Neural progenitor cell (in vitro differentiated cells): ENCODE measurements at regions not wholly inside any gene's neighbourhood (a gene's known extent, or its start where the extent isn't known, plus 50 kb on each side); places are given as distances from the start of the nearest gene placed in this dataset.
A peak's percentile ranks its signal among the peaks of the same experiment; 100 is the strongest.

Experiments
- DNase-seq: peaks from one replicate; pipeline ENCODE4 v3.0.0-alpha.2; 2016; ENCODE audit warnings: low spot score
- H2AFZ ChIP-seq: fragments of 200-600 bp; sonication (generic); replicated peaks from 2 replicates; pipeline ENCODE4 v1.6.1; 2016; ENCODE audit warnings: antibody characterized with exemption
- H3F3A ChIP-seq: fragments of 200-600 bp; sonication (generic); 2 replicates; pipeline ENCODE4 v1.6.1; 2016; ENCODE audit warnings: antibody characterized with exemption, low read depth
- H3K27ac ChIP-seq: fragments of 200-600 bp; sonication (generic); 2 replicates; pipeline ENCODE4 v1.5.1; 2016; ENCODE audit warnings: mild to moderate bottlenecking
- H3K27me3 ChIP-seq: fragments of 200-600 bp; sonication (generic); 2 replicates; pipeline ENCODE4 v1.6.1; 2016; ENCODE audit warnings: mild to moderate bottlenecking, moderate library complexity
- H3K36me3 ChIP-seq: fragments of 200-600 bp; sonication (generic); 2 replicates; pipeline ENCODE4 v1.5.1; 2016
- H3K4me1 ChIP-seq: fragments of 200-600 bp; sonication (generic); 2 replicates; pipeline ENCODE4 v1.6.1; 2016; ENCODE audit warnings: mixed run types
- H3K4me2 ChIP-seq: fragments of 200-600 bp; sonication (generic); 2 replicates; pipeline ENCODE4 v1.6.1; 2016
- H3K4me3 ChIP-seq: fragments of 200-600 bp; sonication (generic); 2 replicates; pipeline ENCODE4 v1.5.1; 2016
- H3K79me2 ChIP-seq: fragments of 200-600 bp; sonication (generic); 2 replicates; pipeline ENCODE4 v1.6.1; 2016; ENCODE audit warnings: low read depth
- H3K9ac ChIP-seq: fragments of 200-600 bp; sonication (generic); 2 replicates; pipeline ENCODE4 v1.6.1; 2016
- H3K9me3 ChIP-seq: fragments of 200-600 bp; sonication (generic); 2 replicates; pipeline ENCODE4 v1.5.1; 2016; ENCODE audit warnings: low read depth
- H4K20me1 ChIP-seq: fragments of 200-600 bp; sonication (generic); 2 replicates; pipeline ENCODE4 v1.6.1; 2016; ENCODE audit warnings: low read depth
- H3K27ac Mint-ChIP-seq: 3 replicates; pipeline ENCODE4 v1.8.0; 2021; ENCODE audit warnings: mixed read lengths
- H3K27me3 Mint-ChIP-seq: 2 replicates; pipeline ENCODE4 v1.8.0; 2022; ENCODE audit warnings: low read depth, mild to moderate bottlenecking, inconsistent platforms, moderate library complexity, mixed read lengths; ENCODE audit not compliant: insufficient read depth
- H3K36me3 Mint-ChIP-seq: 3 replicates; pipeline ENCODE4 v1.8.0; 2021; ENCODE audit warnings: mixed read lengths
- H3K4me1 Mint-ChIP-seq: 3 replicates; pipeline ENCODE4 v1.8.0; 2021; ENCODE audit warnings: mixed read lengths
- H3K4me3 Mint-ChIP-seq: 3 replicates; pipeline ENCODE4 v1.8.0; 2021; ENCODE audit warnings: mild to moderate bottlenecking, moderate library complexity, mixed read lengths
- H3K9me3 Mint-ChIP-seq: 3 replicates; pipeline ENCODE4 v1.8.0; 2020; ENCODE audit warnings: mixed read lengths
- CTCF ChIP-seq: fragments of 200-600 bp; sonication (generic); IDR thresholded peaks from 2 replicates; pipeline ENCODE4 v1.5.1; 2017; ENCODE audit warnings: antibody characterized with exemption, mild to moderate bottlenecking
- EZH2 ChIP-seq: fragments of 200-600 bp; sonication (generic); IDR thresholded peaks from 2 replicates; pipeline ENCODE4 v1.6.1; 2017; ENCODE audit warnings: antibody characterized with exemption, mild to moderate bottlenecking, moderate library complexity
- EZH2phosphoT487 ChIP-seq: fragments of 200-600 bp; sonication (generic); IDR thresholded peaks from 2 replicates; pipeline ENCODE4 v1.6.1; 2017; ENCODE audit warnings: antibody characterized with exemption

DNA sequence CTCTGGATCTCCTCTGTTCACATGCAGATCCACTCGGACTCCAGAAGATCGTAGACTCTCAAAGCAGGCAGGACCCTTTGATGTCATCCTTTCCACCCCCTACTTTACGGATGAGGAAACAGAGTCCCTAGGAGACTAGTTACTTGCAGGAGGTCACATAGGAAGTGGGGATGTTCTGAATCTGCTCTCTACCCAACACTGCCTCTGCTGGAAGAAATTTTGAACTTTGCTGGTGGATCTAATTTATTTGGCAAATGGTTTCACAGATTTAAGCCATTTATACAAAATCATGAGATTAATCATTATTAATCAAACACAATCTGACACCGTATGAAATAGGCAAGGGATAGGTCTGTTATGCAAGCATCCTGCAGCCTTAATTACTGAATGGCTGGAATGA lies 55.0 kb upstream of the USP47 start:
- Mint-ChIP-seq H3K27ac (no peak overlapping the region), H3K36me3 (no peaks in the 10 kb centered on the region), H3K9me3 (peaks cover 2% of the 10 kb centered on the region), H3K4me1 (peaks cover 5% of the 10 kb centered on the region), H3K27me3 (no peaks in the 10 kb centered on the region), H3K4me3 (no peak overlapping the region)
- no peak overlapping the region for H3K27ac ChIP-seq
- H3K4me2 ChIP-seq = no peak overlapping the region
- TF ChIP-seq CTCF (peak; percentile 62), EZH2 (no peak)
- H3K4me1 ChIP-seq = no peaks in the 10 kb centered on the region
- no peaks in the 10 kb centered on the region for H3K27me3 ChIP-seq
- H3F3A ChIP-seq = no peaks in the 10 kb centered on the region
- no peaks in the 10 kb centered on the region for H4K20me1 ChIP-seq
- H2AFZ ChIP-seq = no peak overlapping the region
- H3K9me3 ChIP-seq = no peaks in the 10 kb centered on the region
- H3K4me3 ChIP-seq = no peak overlapping the region
- H3K79me2 ChIP-seq = no peaks in the 10 kb centered on the region
- H3K36me3 ChIP-seq = no peaks in the 10 kb centered on the region
- peak; percentile 25 for DNase-seq
- no peak overlapping the region for H3K9ac ChIP-seq

- no peaks in the 10 kb centered on the region for H4K20me1 ChIP-seq
- Mint-ChIP-seq H3K27ac (no peak overlapping the region), H3K36me3 (no peaks in the 10 kb centered on the region), H3K4me1 (peaks cover 5% of the 10 kb centered on the region), H3K9me3 (peaks cover 2% of the 10 kb centered on the region), H3K27me3 (no peaks in the 10 kb centered on the region), H3K4me3 (no peak overlapping the region)
- H3K4me2 ChIP-seq = no peak overlapping the region
- no peaks in the 10 kb centered on the region for H3K27me3 ChIP-seq
- H3K27ac ChIP-seq = no peak overlapping the region
- no peaks in the 10 kb centered on the region for H3K4me1 ChIP-seq
- no peak overlapping the region for H2AFZ ChIP-seq
- H3F3A ChIP-seq = no peaks in the 10 kb centered on the region
- H3K79me2 ChIP-seq = no peaks in the 10 kb centered on the region
- H3K9me3 ChIP-seq = no peaks in the 10 kb centered on the region
- no peaks in the 10 kb centered on the region for H3K36me3 ChIP-seq
- DNase-seq = no peak
- TF ChIP-seq EZH2 (no peak), EZH2phosphoT487 (no peak), CTCF (no peak)
- no peak overlapping the region for H3K4me3 ChIP-seq
- no peak overlapping the region for H3K9ac ChIP-seq
These were observed 55.5 kb upstream of the USP47 start for GRCh38 chr11:11786234-11786633.

DNA sequence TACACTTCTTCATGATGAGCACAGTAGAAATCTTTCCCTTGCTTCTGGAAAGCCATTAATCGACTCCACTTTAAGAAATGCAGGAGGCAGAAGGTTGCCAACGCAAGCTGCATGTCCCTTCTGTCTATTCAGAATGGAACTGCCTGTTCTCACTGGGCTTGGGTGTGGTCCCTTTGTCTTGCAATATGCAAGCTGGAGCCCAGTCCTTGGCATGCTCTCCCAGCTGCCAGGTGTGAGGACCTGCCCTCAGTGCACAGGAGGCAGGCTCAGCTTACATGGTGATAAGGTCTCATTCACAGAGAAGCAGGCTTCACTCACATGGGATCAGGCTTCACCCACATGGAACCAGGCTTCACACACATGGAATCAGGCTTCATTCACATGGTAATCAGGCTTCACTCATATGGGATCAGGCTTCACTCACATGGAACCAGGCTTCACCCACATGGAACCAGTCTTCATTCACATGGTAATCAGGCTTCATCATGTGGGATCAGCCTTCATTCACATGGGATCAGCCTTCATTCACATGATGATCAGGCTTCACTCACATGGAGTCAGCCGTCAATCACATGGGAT lies 59.2 kb upstream of the USP47 start:
- H3K4me3 ChIP-seq = no peak overlapping the region
- Mint-ChIP-seq H3K27ac (no peak overlapping the region), H3K9me3 (peaks cover 2% of the 10 kb centered on the region), H3K27me3 (peaks cover 2% of the 10 kb centered on the region), H3K36me3 (no peaks in the 10 kb centered on the region), H3K4me1 (no peaks in the 10 kb centered on the region), H3K4me3 (no peak overlapping the region)
- no peak overlapping the region for H3K9ac ChIP-seq
- TF ChIP-seq EZH2 = no peak
- TF ChIP-seq EZH2phosphoT487 = no peak
- H3K27me3 ChIP-seq = no peaks in the 10 kb centered on the region
- no peaks in the 10 kb centered on the region for H4K20me1 ChIP-seq
- no peaks in the 10 kb centered on the region for H3K4me1 ChIP-seq
- no peak overlapping the region for H3K4me2 ChIP-seq
- DNase-seq = no peak
- no peaks in the 10 kb centered on the region for H3K79me2 ChIP-seq
- H3F3A ChIP-seq = no peaks in the 10 kb centered on the region
- no peak overlapping the region for H2AFZ ChIP-seq
- H3K27ac ChIP-seq = no peak overlapping the region
- H3K9me3 ChIP-seq = no peaks in the 10 kb centered on the region
- H3K36me3 ChIP-seq = no peaks in the 10 kb centered on the region

DNA sequence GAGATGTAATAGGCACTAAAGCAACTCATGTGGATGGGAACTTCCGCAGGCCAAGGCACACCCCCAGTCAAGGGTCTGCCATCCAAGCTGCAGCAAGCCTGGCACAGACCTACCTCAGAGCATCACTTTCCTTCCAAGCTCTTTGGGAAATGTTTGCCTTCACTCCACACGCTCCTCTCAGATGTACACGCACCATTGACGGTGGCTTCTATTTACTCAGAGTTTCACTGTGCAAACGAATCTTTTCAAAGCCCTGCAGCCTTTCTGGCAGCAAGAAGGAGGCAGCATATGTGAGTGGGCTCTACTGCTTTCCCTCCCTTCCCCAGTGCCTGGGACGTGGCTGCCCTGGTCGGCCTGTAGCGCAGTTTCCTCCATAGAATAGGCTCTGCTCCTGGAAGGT lies 60.9 kb upstream of the USP47 start:
- Mint-ChIP-seq H3K9me3 (no peaks in the 10 kb centered on the region), H3K27ac (no peak overlapping the region), H3K4me1 (peaks cover 3% of the 10 kb centered on the region), H3K27me3 (peaks cover 5% of the 10 kb centered on the region), H3K4me3 (no peak overlapping the region), H3K36me3 (no peaks in the 10 kb centered on the region)
- Histone ChIP-seq H3K4me2 (no peak overlapping the region), H3K27ac (no peak overlapping the region), H3K4me1 (peaks cover 8% of the 10 kb centered on the region), H3F3A (no peaks in the 10 kb centered on the region), H3K9ac (no peak overlapping the region), H3K9me3 (no peaks in the 10 kb centered on the region), H3K4me3 (no peak overlapping the region), H4K20me1 (no peaks in the 10 kb centered on the region), H3K36me3 (no peaks in the 10 kb centered on the region), H2AFZ (no peak overlapping the region), H3K79me2 (no peaks in the 10 kb centered on the region), H3K27me3 (no peaks in the 10 kb centered on the region)
- DNase-seq = no peak
- TF ChIP-seq CTCF (no peak), EZH2phosphoT487 (no peak), EZH2 (no peak)
